Loucy (cell line): ENCODE measurements at regions not wholly inside any gene's neighbourhood (a gene's known extent, or its start where the extent isn't known, plus 50 kb on each side); places are given as distances from the start of the nearest gene placed in this dataset.

Experiments used
- H2AFZ ChIP-seq: fragments of 200-600 bp; sonication (generic); 2 replicates; pipeline ENCODE4 v1.6.0; 2016; ENCODE audit warnings: antibody characterized with exemption, mild to moderate bottlenecking, low read length, moderate library complexity
- H3F3A ChIP-seq: fragments of 200-600 bp; 2 replicates; pipeline ENCODE4 v1.6.0; 2016; ENCODE audit warnings: antibody characterized with exemption, low read depth, mild to moderate bottlenecking
- H3K27me3 ChIP-seq: fragments of 200-600 bp; sonication (generic); 2 replicates; pipeline ENCODE4 v1.6.1; 2014; ENCODE audit warnings: low read length, mild to moderate bottlenecking; ENCODE audit not compliant: insufficient read depth, poor library complexity, severe bottlenecking
- H3K36me3 ChIP-seq: fragments of 200-600 bp; sonication (generic); 2 replicates; pipeline ENCODE4 v1.6.1; 2016; ENCODE audit warnings: low read length; ENCODE audit not compliant: insufficient read depth
- H3K4me1 ChIP-seq: fragments of 200-600 bp; sonication (generic); 2 replicates; pipeline ENCODE4 v1.5.1; 2014; ENCODE audit warnings: low read length, mild to moderate bottlenecking; ENCODE audit not compliant: insufficient read depth, poor library complexity, severe bottlenecking
- H3K4me2 ChIP-seq: fragments of 200-600 bp; sonication (generic); 2 replicates; pipeline ENCODE4 v1.6.0; 2014; ENCODE audit warnings: antibody characterized with exemption, low read length, low read depth, mild to moderate bottlenecking; ENCODE audit not compliant: poor library complexity, severe bottlenecking
- H3K4me3 ChIP-seq: fragments of 200-600 bp; sonication (generic); 2 replicates; pipeline ENCODE4 v1.5.1; 2014; ENCODE audit warnings: low read length, mild to moderate bottlenecking, mixed read lengths; ENCODE audit not compliant: poor library complexity, severe bottlenecking
- H3K79me2 ChIP-seq: fragments of 200-600 bp; sonication (generic); 2 replicates; pipeline ENCODE4 v1.6.1; 2014; ENCODE audit warnings: low read length; ENCODE audit not compliant: insufficient read depth
- H3K9ac ChIP-seq: fragments of 200-600 bp; sonication (generic); 2 replicates; pipeline ENCODE4 v1.6.0; 2014; ENCODE audit warnings: mild to moderate bottlenecking, low read depth, low read length, moderate library complexity; ENCODE audit not compliant: poor library complexity, severe bottlenecking
- H3K9me2 ChIP-seq: fragments of 200-600 bp; sonication (generic); replicated peaks from 2 replicates; pipeline ENCODE4 v1.6.1; 2016; ENCODE audit warnings: low read depth, low read length, mixed read lengths
- H3K9me3 ChIP-seq: fragments of 200-600 bp; sonication (generic); 2 replicates; pipeline ENCODE4 v1.6.1; 2014; ENCODE audit warnings: mild to moderate bottlenecking, antibody characterized with exemption, low read length, low read depth; ENCODE audit not compliant: insufficient read depth
- H4K20me1 ChIP-seq: fragments of 200-600 bp; sonication (generic); 2 replicates; pipeline ENCODE4 v1.6.0; 2014; ENCODE audit warnings: antibody characterized with exemption, low read length, mild to moderate bottlenecking; ENCODE audit not compliant: insufficient read depth, poor library complexity, severe bottlenecking
- CTCF ChIP-seq: fragments of 200-600 bp; sonication (generic); conservative IDR thresholded peaks from 2 replicates; pipeline ENCODE4 v1.5.1; 2014; ENCODE audit warnings: mild to moderate bottlenecking, antibody characterized with exemption, low read length
- EZH2phosphoT487 ChIP-seq: fragments of 200-600 bp; IDR thresholded peaks from 2 replicates; pipeline ENCODE4 v1.6.1; 2018; ENCODE audit warnings: antibody characterized with exemption, mild to moderate bottlenecking, moderate library complexity, borderline replicate concordance

GRCh38 chr6:85971238-85971637 is 328.6 kb upstream of the SYNCRIP start:
- H3K4me3 ChIP-seq, result no peak overlapping the region
- H3K4me2 ChIP-seq, result no peak overlapping the region
- TF ChIP-seq CTCF (no peak), EZH2phosphoT487 (no peak)
- no peaks in the 10 kb centered on the region for H4K20me1 ChIP-seq
- no peaks in the 10 kb centered on the region for H3K79me2 ChIP-seq
- H3K9ac ChIP-seq, result no peak overlapping the region
- H3K9me3 ChIP-seq, result no peaks in the 10 kb centered on the region
- H3K36me3 ChIP-seq, result no peaks in the 10 kb centered on the region
- no peaks in the 10 kb centered on the region for H3F3A ChIP-seq
- no peaks in the 10 kb centered on the region for H3K27me3 ChIP-seq
- no peak overlapping the region for H2AFZ ChIP-seq
- peaks cover 16% of the 10 kb centered on the region for H3K4me1 ChIP-seq
- H3K9me2 ChIP-seq, result no peaks in the 10 kb centered on the region

DNA sequence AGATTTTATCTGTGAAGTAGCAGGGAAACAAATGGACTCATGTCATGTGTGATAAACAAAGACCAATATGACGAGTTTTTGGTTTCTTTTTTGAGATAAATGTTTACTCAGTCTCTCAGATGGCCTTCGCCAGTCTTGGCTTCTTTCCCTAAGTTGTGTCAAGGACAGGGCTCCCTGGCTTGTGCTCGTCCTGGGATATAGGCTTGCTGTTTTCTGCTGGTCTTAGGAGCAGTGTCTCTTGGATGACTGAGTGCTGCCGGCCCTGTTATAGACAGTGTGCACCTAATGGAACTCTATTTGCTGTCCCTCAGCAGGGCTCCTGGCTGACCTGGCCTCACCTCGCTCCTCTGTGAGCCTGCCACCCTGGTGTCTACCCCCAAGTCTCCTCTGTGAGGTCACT is 324.1 kb upstream of the SYNCRIP start:
- no peaks in the 10 kb centered on the region for H4K20me1 ChIP-seq
- no peaks in the 10 kb centered on the region for H3K36me3 ChIP-seq
- H3K9ac ChIP-seq, result no peak overlapping the region
- H2AFZ ChIP-seq, result no peak overlapping the region
- H3K27me3 ChIP-seq, result no peaks in the 10 kb centered on the region
- no peaks in the 10 kb centered on the region for H3K9me2 ChIP-seq
- H3K4me3 ChIP-seq, result no peak overlapping the region
- no peak overlapping the region for H3K4me2 ChIP-seq
- peaks cover 15% of the 10 kb centered on the region for H3K4me1 ChIP-seq
- TF ChIP-seq EZH2phosphoT487, result no peak
- TF ChIP-seq CTCF, result no peak
- H3F3A ChIP-seq, result no peaks in the 10 kb centered on the region
- no peaks in the 10 kb centered on the region for H3K79me2 ChIP-seq
- no peaks in the 10 kb centered on the region for H3K9me3 ChIP-seq

DNA sequence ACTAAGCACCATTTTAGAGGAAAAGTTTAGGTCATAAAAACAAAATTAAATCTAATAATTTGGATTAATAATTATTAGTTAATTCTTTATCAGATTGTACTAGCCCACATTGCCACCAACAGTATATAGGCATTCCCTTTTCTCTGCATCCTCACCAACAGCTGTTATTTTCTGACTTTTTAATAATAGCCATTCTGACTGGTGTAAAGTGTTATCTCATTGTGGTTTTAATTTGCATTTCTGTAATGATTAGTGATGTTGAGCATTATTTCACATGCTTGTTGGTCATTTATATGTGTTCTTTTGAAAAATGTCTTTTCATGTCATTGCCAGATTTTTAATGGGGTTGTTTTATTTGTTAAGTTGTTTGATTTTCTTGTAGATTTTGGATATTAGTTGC is 319.1 kb upstream of the SYNCRIP start:
- no peaks in the 10 kb centered on the region for H3K27me3 ChIP-seq
- TF ChIP-seq CTCF, result no peak
- H3K4me2 ChIP-seq, result no peak overlapping the region
- H3K9me3 ChIP-seq, result no peaks in the 10 kb centered on the region
- H3K9me2 ChIP-seq, result no peaks in the 10 kb centered on the region
- no peak overlapping the region for H3K4me3 ChIP-seq
- H3F3A ChIP-seq, result no peaks in the 10 kb centered on the region
- H3K9ac ChIP-seq, result no peak overlapping the region
- no peak overlapping the region for H2AFZ ChIP-seq
- no peaks in the 10 kb centered on the region for H3K4me1 ChIP-seq
- H3K36me3 ChIP-seq, result no peaks in the 10 kb centered on the region
- no peaks in the 10 kb centered on the region for H3K79me2 ChIP-seq
- no peaks in the 10 kb centered on the region for H4K20me1 ChIP-seq
